DND-41 (cell line): ENCODE measurements at regions not wholly inside any gene's neighbourhood (a gene's known extent, or its start where the extent isn't known, plus 50 kb on each side); places are given as distances from the start of the nearest gene placed in this dataset.
"Not testable (repeated sequence)": the region's sequence is repeated elsewhere in the genome, so short reads cannot be mapped to it uniquely, and the experiment has no call there.

ENCODE experiments used
- ATAC-seq: fragments of 200-7000 bp; cut with Tn5 transposase; 3 replicates; pipeline ENCODE4 v1.9.1; 2021; ENCODE audit warnings: low read depth; ENCODE audit not compliant: insufficient read depth
- DNase-seq: peaks from one replicate; pipeline ENCODE4 v3.0.0-alpha.2; 2020
- H2AFZ ChIP-seq: 2 replicates; pipeline ENCODE4 v1.6.0; 2012; ENCODE audit warnings: low read depth, low read length
- H3K27ac ChIP-seq: 2 replicates; pipeline ENCODE4 v1.5.1; 2012; ENCODE audit warnings: low read length, inconsistent platforms
- H3K27me3 ChIP-seq: fragments of 200-600 bp; sonication (generic); 2 replicates; pipeline ENCODE4 v1.6.0; 2012; ENCODE audit warnings: low read length, mild to moderate bottlenecking, inconsistent platforms; ENCODE audit not compliant: insufficient read depth, poor library complexity
- H3K36me3 ChIP-seq: 2 replicates; pipeline ENCODE4 v1.5.1; 2012; ENCODE audit warnings: low read length, inconsistent platforms; ENCODE audit not compliant: insufficient read depth
- H3K4me1 ChIP-seq: 2 replicates; pipeline ENCODE4 v1.5.1; 2012; ENCODE audit warnings: mild to moderate bottlenecking, low read length; ENCODE audit not compliant: insufficient read depth
- H3K4me2 ChIP-seq: 2 replicates; pipeline ENCODE4 v1.6.0; 2012; ENCODE audit warnings: mild to moderate bottlenecking, moderate library complexity, low read length, inconsistent platforms; ENCODE audit not compliant: insufficient read depth
- H3K4me3 ChIP-seq, 2 experiments: fragments of 200-600 bp in 1 of 2; shearing (Covaris generic) in 1 of 2; 2 replicates each; pipeline ENCODE4 v1.5.1; 2012 to 2016; ENCODE audit warnings: inconsistent platforms in 2 of 2, low read length in 2 of 2, mild to moderate bottlenecking in 2 of 2, low read depth in 1 of 2, moderate library complexity in 1 of 2
- H3K79me2 ChIP-seq: 2 replicates; pipeline ENCODE4 v1.6.0; 2012; ENCODE audit warnings: low read length, inconsistent platforms; ENCODE audit not compliant: insufficient read depth
- H3K9ac ChIP-seq: 2 replicates; pipeline ENCODE4 v1.6.0; 2012; ENCODE audit warnings: low read depth, mild to moderate bottlenecking, inconsistent platforms, low read length, moderate library complexity
- H3K9me3 ChIP-seq: 2 replicates; pipeline ENCODE4 v1.5.1; 2012; ENCODE audit warnings: low read length, moderate library complexity, mild to moderate bottlenecking, inconsistent platforms; ENCODE audit not compliant: insufficient read depth, severe bottlenecking
- H4K20me1 ChIP-seq: 2 replicates; pipeline ENCODE4 v1.6.0; 2012; ENCODE audit warnings: low read length; ENCODE audit not compliant: insufficient read depth

DNA sequence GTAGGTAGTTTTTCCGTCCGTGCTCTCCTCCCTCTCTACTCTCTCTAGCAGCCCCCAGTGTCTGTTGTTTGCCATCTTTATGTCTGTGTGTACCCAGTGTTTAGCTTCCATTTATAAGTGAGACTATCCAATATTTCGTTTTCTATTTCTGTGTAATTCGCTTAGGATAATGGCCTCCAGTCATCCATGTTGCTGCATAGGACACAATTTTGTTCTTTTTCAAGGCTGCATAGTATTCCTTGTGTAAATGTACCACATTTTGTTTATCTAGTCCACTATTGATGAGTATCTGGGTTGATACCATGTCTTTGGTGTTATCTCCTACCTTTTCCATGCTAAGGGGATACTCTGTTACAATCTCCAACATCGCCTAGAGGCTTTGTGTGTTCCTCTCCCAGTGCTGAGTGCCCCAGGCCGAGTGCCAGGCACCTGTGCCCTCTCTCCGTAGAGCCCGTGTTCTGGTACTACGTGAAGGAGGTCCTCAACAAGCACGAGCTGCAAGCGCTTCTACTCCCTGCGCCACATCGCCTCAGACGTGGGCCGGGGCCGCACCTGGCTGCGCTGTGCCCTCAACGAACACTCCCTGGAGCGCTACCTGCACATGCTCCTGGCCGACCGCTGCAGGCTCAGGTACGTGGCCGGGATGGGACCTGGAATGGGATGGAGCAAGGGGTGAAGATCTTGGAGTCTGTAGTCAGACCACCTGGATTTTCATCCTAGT lies 51.0 kb downstream of the NPIPB11 start:
- not testable (repeated sequence) for H3K4me1 ChIP-seq, H3K4me3 ChIP-seq, H2AFZ ChIP-seq

GRCh38 chr16:29354449-29354848 lies 52.1 kb downstream of the NPIPB11 start:
- ATAC-seq, H3K4me1 ChIP-seq, H3K79me2 ChIP-seq, H3K4me3 ChIP-seq, H3K4me2 ChIP-seq, DNase-seq, H3K27me3 ChIP-seq, H3K27ac ChIP-seq, H3K9me3 ChIP-seq, H3K9ac ChIP-seq, H2AFZ ChIP-seq, H3K36me3 ChIP-seq, H4K20me1 ChIP-seq: not testable (repeated sequence)

More for the DNA sequence above, 51.0 kb downstream of the NPIPB11 start:
- H4K20me1 ChIP-seq, ATAC-seq, H3K9me3 ChIP-seq, H3K79me2 ChIP-seq, H3K27me3 ChIP-seq, DNase-seq, H3K4me2 ChIP-seq, H3K36me3 ChIP-seq, H3K9ac ChIP-seq, H3K27ac ChIP-seq: not testable (repeated sequence)

GRCh38 chr16:29352617-29352999 lies 53.9 kb downstream of the NPIPB11 start:
- H3K4me1 ChIP-seq, H2AFZ ChIP-seq, H3K27ac ChIP-seq, H3K4me2 ChIP-seq, H3K4me3 ChIP-seq, H3K79me2 ChIP-seq, H4K20me1 ChIP-seq, H3K27me3 ChIP-seq, DNase-seq, ATAC-seq, H3K9me3 ChIP-seq, H3K36me3 ChIP-seq, H3K9ac ChIP-seq: not testable (repeated sequence)

- H3K79me2 ChIP-seq, H2AFZ ChIP-seq, H3K4me2 ChIP-seq, ATAC-seq, DNase-seq, H4K20me1 ChIP-seq, H3K36me3 ChIP-seq, H3K4me3 ChIP-seq, H3K9me3 ChIP-seq, H3K9ac ChIP-seq, H3K27me3 ChIP-seq, H3K27ac ChIP-seq, H3K4me1 ChIP-seq: not testable (repeated sequence)
These were observed 54.4 kb downstream of the NPIPB11 start for GRCh38 chr16:29351970-29352616.

GRCh38 chr16:29351271-29351969 lies 55.1 kb downstream of the NPIPB11 start:
- not testable (repeated sequence) for DNase-seq, ATAC-seq, H2AFZ ChIP-seq, H3K36me3 ChIP-seq, H3K27me3 ChIP-seq, H3K4me1 ChIP-seq, H3K4me2 ChIP-seq, H3K9ac ChIP-seq, H3K4me3 ChIP-seq, H3K27ac ChIP-seq, H3K9me3 ChIP-seq, H4K20me1 ChIP-seq, H3K79me2 ChIP-seq

- H3K9me3 ChIP-seq, H2AFZ ChIP-seq, H4K20me1 ChIP-seq, ATAC-seq, H3K27me3 ChIP-seq, H3K4me1 ChIP-seq, DNase-seq, H3K36me3 ChIP-seq, H3K79me2 ChIP-seq, H3K27ac ChIP-seq, H3K4me3 ChIP-seq, H3K9ac ChIP-seq, H3K4me2 ChIP-seq: not testable (repeated sequence)
These were observed 56.5 kb downstream of the NPIPB11 start for GRCh38 chr16:29349966-29350365.

GRCh38 chr16:29348748-29349147 lies 57.8 kb downstream of the NPIPB11 start:
- H3K27me3 ChIP-seq, ATAC-seq, H3K4me2 ChIP-seq, H2AFZ ChIP-seq, H3K36me3 ChIP-seq, H3K4me3 ChIP-seq, H3K79me2 ChIP-seq, DNase-seq, H3K4me1 ChIP-seq, H3K9ac ChIP-seq, H3K27ac ChIP-seq, H3K9me3 ChIP-seq, H4K20me1 ChIP-seq: not testable (repeated sequence)

DNA sequence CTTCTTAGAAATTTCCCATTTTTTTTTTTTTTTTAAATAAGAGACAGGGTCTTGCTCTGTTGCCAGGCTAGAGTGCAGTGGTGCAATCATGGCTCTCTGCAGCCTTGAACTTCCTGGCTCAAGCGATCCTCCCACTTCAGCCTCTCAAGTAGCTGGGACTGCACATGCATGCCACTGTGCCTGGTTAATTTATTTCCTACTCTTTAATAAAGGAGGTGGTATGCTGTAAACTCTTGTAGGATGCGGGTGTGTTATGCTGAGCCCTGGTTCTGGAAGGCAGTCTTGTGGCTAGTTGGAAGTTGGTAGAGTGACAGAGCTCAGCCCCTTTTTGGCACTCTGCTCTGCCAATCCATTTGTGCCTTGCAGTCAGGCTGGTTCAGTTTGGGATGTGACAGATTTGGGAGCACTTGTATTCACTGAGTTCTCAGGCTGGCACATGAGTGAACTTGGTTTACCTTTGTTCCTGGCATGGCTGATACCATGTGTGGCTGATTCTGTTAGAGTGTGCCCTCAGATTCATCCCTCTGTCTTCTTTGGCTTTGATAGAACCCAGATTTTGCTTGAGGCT lies 58.3 kb downstream of the NPIPB11 start:
- H3K79me2 ChIP-seq, H3K9ac ChIP-seq, H3K4me1 ChIP-seq, DNase-seq, H3K4me2 ChIP-seq, ATAC-seq, H3K9me3 ChIP-seq, H3K36me3 ChIP-seq, H3K27me3 ChIP-seq, H3K4me3 ChIP-seq, H2AFZ ChIP-seq, H3K27ac ChIP-seq, H4K20me1 ChIP-seq: not testable (repeated sequence)
